ENCODE measurements at regions not wholly inside any gene's neighbourhood (a gene's known extent, or its start where the extent isn't known, plus 50 kb on each side); places are given as distances from the start of the nearest gene placed in this dataset.

- TF ChIP-seq CTCF (IDR thresholded peaks at IDR 0.05) = no peak
- ATAC-seq (ENCODE audit: low read depth) = no peak
- H3K4me1 Mint-ChIP-seq = no peaks in the 10 kb centered on the region
Measured at GRCh38 chr3:3586336-3586735, 212.9 kb upstream of the LRRN1 start.

GRCh38 chr3:3579658-3580057, 219.6 kb upstream of the LRRN1 start:
- TF ChIP-seq CTCF (IDR thresholded peaks at IDR 0.05) = no peak
- ChIA-PET CTCF (no interaction called here), POLR2A (no interaction called here)
- Mint-ChIP-seq H3K36me3 (ENCODE audit: low read depth) (no peaks in the 10 kb centered on the region), H3K9me3 (no peaks in the 10 kb centered on the region), H3K4me1 (no peaks in the 10 kb centered on the region), H3K27me3 (no peaks in the 10 kb centered on the region), H3K4me3 (no peak overlapping the region), H3K27ac (no peak overlapping the region)
- intact Hi-C loops (cut with micrococcal nuclease) = no loop called here
- ATAC-seq (ENCODE audit: low read depth) = no peak
- DNase-seq = no peak

More at GRCh38 chr3:3586336-3586735, 212.9 kb upstream of the LRRN1 start:
- no peak for DNase-seq
- Mint-ChIP-seq H3K27me3 (no peaks in the 10 kb centered on the region), H3K27ac (no peak overlapping the region), H3K36me3 (ENCODE audit: low read depth) (no peaks in the 10 kb centered on the region), H3K4me3 (no peak overlapping the region), H3K9me3 (no peaks in the 10 kb centered on the region)
- ChIA-PET CTCF (no interaction called here), POLR2A (no interaction called here)
- intact Hi-C loops (cut with micrococcal nuclease) = no loop called here

- ChIA-PET POLR2A (no interaction called here), CTCF (no interaction called here)
- Mint-ChIP-seq H3K4me3 (no peak overlapping the region), H3K27me3 (no peaks in the 10 kb centered on the region), H3K9me3 (no peaks in the 10 kb centered on the region), H3K36me3 (ENCODE audit: low read depth) (no peaks in the 10 kb centered on the region), H3K4me1 (no peaks in the 10 kb centered on the region), H3K27ac (no peak overlapping the region)
- DNase-seq (no peak), ATAC-seq (ENCODE audit: low read depth) (no peak)
- intact Hi-C loops (cut with micrococcal nuclease) = no loop called here
- TF ChIP-seq CTCF (IDR thresholded peaks at IDR 0.05) = no peak
Measured at GRCh38 chr3:3578718-3579117, 220.5 kb upstream of the LRRN1 start.

- CTCF ChIA-PET = no interaction called here
- no peak for DNase-seq
- POLR2A ChIA-PET = no interaction called here
- no peak for TF ChIP-seq CTCF (IDR thresholded peaks at IDR 0.05)
- H3K27me3 Mint-ChIP-seq = no peaks in the 10 kb centered on the region
- no peak for ATAC-seq (ENCODE audit: low read depth)
- H3K4me3 Mint-ChIP-seq = no peak overlapping the region
- H3K36me3 Mint-ChIP-seq (ENCODE audit: low read depth) = no peaks in the 10 kb centered on the region
- no peak overlapping the region for H3K27ac Mint-ChIP-seq
- no peaks in the 10 kb centered on the region for H3K9me3 Mint-ChIP-seq
- intact Hi-C loops (cut with micrococcal nuclease) = no loop called here
- H3K4me1 Mint-ChIP-seq = no peaks in the 10 kb centered on the region
Measured at GRCh38 chr3:3577823-3578222, 221.4 kb upstream of the LRRN1 start.

- no peak for TF ChIP-seq CTCF (IDR thresholded peaks at IDR 0.05)
- no peaks in the 10 kb centered on the region for H3K36me3 Mint-ChIP-seq (ENCODE audit: low read depth)
- no peaks in the 10 kb centered on the region for H3K4me1 Mint-ChIP-seq
- ChIA-PET CTCF (no interaction called here), POLR2A (no interaction called here)
- peaks cover 2% of the 10 kb centered on the region for H3K27me3 Mint-ChIP-seq
- DNase-seq = no peak
- H3K9me3 Mint-ChIP-seq = no peaks in the 10 kb centered on the region
- intact Hi-C loops (cut with micrococcal nuclease) = no loop called here
- no peak for ATAC-seq (ENCODE audit: low read depth)
- no peak overlapping the region for H3K27ac Mint-ChIP-seq
- no peak overlapping the region for H3K4me3 Mint-ChIP-seq
Measured at GRCh38 chr3:3573341-3573740, 225.9 kb upstream of the LRRN1 start.
